ENCODE measurements at regions not wholly inside any gene's neighbourhood (a gene's known extent, or its start where the extent isn't known, plus 50 kb on each side); places are given as distances from the start of the nearest gene placed in this dataset.

DNA sequence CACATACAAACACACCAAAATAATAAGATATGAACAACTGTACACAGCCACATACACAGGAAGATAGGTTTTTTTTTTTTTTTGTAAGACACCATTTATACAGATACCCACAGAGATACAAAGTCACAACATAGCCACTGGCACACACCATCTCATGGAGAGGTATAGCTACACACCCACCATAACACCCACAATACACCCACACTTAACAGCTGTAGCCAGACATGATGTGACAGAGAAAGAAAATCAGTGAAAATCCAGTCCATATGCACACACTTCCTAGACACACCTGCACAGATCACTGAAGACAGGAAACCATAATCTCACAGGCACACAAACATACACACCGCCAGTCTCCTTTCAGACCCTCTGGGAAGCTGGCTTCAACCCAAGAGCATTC, 62.4 kb upstream of the PAX2 start:
- TF ChIP-seq, protein P1, sequence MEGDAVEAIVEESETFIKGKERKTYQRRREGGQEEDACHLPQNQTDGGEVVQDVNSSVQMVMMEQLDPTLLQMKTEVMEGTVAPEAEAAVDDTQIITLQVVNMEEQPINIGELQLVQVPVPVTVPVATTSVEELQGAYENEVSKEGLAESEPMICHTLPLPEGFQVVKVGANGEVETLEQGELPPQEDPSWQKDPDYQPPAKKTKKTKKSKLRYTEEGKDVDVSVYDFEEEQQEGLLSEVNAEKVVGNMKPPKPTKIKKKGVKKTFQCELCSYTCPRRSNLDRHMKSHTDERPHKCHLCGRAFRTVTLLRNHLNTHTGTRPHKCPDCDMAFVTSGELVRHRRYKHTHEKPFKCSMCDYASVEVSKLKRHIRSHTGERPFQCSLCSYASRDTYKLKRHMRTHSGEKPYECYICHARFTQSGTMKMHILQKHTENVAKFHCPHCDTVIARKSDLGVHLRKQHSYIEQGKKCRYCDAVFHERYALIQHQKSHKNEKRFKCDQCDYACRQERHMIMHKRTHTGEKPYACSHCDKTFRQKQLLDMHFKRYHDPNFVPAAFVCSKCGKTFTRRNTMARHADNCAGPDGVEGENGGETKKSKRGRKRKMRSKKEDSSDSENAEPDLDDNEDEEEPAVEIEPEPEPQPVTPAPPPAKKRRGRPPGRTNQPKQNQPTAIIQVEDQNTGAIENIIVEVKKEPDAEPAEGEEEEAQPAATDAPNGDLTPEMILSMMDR (IDR thresholded peaks at IDR 0.05 in 4 of 5, conservative IDR thresholded peaks at IDR 0.05 in 1 of 5) = no peak
- no peak for TF ChIP-seq POLR2A (IDR thresholded peaks at IDR 0.05)
